Activated CD4-positive, alpha-beta T cell treated with anti-CD3 and anti-CD28 coated beads, Interleukin-2, amount 10 ng/mL, durations not matched to agents 7 days and 5 days (primary cell): ENCODE measurements at regions not wholly inside any gene's neighbourhood (a gene's known extent, or its start where the extent isn't known, plus 50 kb on each side); places are given as distances from the start of the nearest gene placed in this dataset.

ENCODE experiments used
- CTCF ChIA-PET: fragments of 350-600 bp; sonication (Branson Sonifier 250); formaldehyde crosslinking; loops from one replicate; lab custom pipeline; 2021; ENCODE audit warnings: antibody characterized with exemption; lab: Charles Lee
- POLR2A ChIA-PET: fragments of 350-600 bp; sonication (Branson Sonifier 250); formaldehyde crosslinking; loops from one replicate; lab custom pipeline; 2021; ENCODE audit warnings: antibody characterized with exemption; lab: Charles Lee
- DNase-seq: peaks from one replicate; pipeline ENCODE4 v3.0.0-alpha.2; 2020
- H3K27ac Mint-ChIP-seq: one replicate; pipeline ENCODE4 v1.8.0; 2021; ENCODE audit warnings: mild to moderate bottlenecking, moderate library complexity, mixed read lengths
- H3K27me3 Mint-ChIP-seq: one replicate; pipeline ENCODE4 v1.8.0; 2021; ENCODE audit warnings: mixed read lengths
- H3K36me3 Mint-ChIP-seq: one replicate; pipeline ENCODE4 v1.8.0; 2021; ENCODE audit warnings: low read depth, mixed read lengths
- H3K4me1 Mint-ChIP-seq: one replicate; pipeline ENCODE4 v1.8.0; 2021; ENCODE audit warnings: mixed read lengths
- H3K4me3 Mint-ChIP-seq: one replicate; pipeline ENCODE4 v1.8.0; 2021; ENCODE audit warnings: mild to moderate bottlenecking, moderate library complexity, mixed read lengths
- H3K9me3 Mint-ChIP-seq: one replicate; pipeline ENCODE4 v1.8.0; 2021; ENCODE audit warnings: mixed read lengths

GRCh38 chr1:88293691-88294190 is 390.3 kb upstream of the PKN2 start:
- Mint-ChIP-seq H3K36me3 (no peaks in the 10 kb centered on the region), H3K9me3 (no peaks in the 10 kb centered on the region), H3K4me3 (no peak overlapping the region), H3K4me1 (no peaks in the 10 kb centered on the region), H3K27me3 (no peaks in the 10 kb centered on the region), H3K27ac (no peak overlapping the region)
- CTCF ChIA-PET = no interaction called here
- POLR2A ChIA-PET = no interaction called here
- DNase-seq = no peak

GRCh38 chr1:88296227-88296626 is 387.8 kb upstream of the PKN2 start:
- H3K4me1 Mint-ChIP-seq = no peaks in the 10 kb centered on the region
- no peaks in the 10 kb centered on the region for H3K27me3 Mint-ChIP-seq
- POLR2A ChIA-PET = no interaction called here
- H3K9me3 Mint-ChIP-seq = no peaks in the 10 kb centered on the region
- no peak overlapping the region for H3K4me3 Mint-ChIP-seq
- no peak for DNase-seq
- CTCF ChIA-PET = no interaction called here
- H3K27ac Mint-ChIP-seq = no peak overlapping the region
- H3K36me3 Mint-ChIP-seq = no peaks in the 10 kb centered on the region

- no peaks in the 10 kb centered on the region for H3K4me1 Mint-ChIP-seq
- ChIA-PET CTCF (interaction anchor here (0.7 kb wide), 1 partner anchor 379 kb away, joined by 3 read pairs; no protein-coding TSS in a partner anchor), POLR2A (no interaction called here)
- H3K9me3 Mint-ChIP-seq = no peaks in the 10 kb centered on the region
- H3K27ac Mint-ChIP-seq = no peak overlapping the region
- DNase-seq = no peak
- no peak overlapping the region for H3K4me3 Mint-ChIP-seq
- H3K27me3 Mint-ChIP-seq = no peaks in the 10 kb centered on the region
- H3K36me3 Mint-ChIP-seq = no peaks in the 10 kb centered on the region
Measured at GRCh38 chr1:88296642-88297041, 387.4 kb upstream of the PKN2 start.

GRCh38 chr1:88298506-88298905 is 385.6 kb upstream of the PKN2 start:
- H3K4me1 Mint-ChIP-seq = no peaks in the 10 kb centered on the region
- no peak overlapping the region for H3K4me3 Mint-ChIP-seq
- no peaks in the 10 kb centered on the region for H3K9me3 Mint-ChIP-seq
- DNase-seq = no peak
- H3K36me3 Mint-ChIP-seq = no peaks in the 10 kb centered on the region
- ChIA-PET CTCF (no interaction called here), POLR2A (no interaction called here)
- no peak overlapping the region for H3K27ac Mint-ChIP-seq
- H3K27me3 Mint-ChIP-seq = no peaks in the 10 kb centered on the region

GRCh38 chr1:88300752-88301263 is 383.3 kb upstream of the PKN2 start:
- POLR2A ChIA-PET = no interaction called here

GRCh38 chr1:88302843-88303486 is 381.1 kb upstream of the PKN2 start:
- Mint-ChIP-seq H3K27ac (no peak overlapping the region), H3K27me3 (peaks cover 7% of the 10 kb centered on the region), H3K36me3 (no peaks in the 10 kb centered on the region), H3K4me3 (no peak overlapping the region), H3K9me3 (no peaks in the 10 kb centered on the region), H3K4me1 (no peaks in the 10 kb centered on the region)
- no peak for DNase-seq
- POLR2A ChIA-PET = no interaction called here
- CTCF ChIA-PET = no interaction called here

More at GRCh38 chr1:88300752-88301263, 383.3 kb upstream of the PKN2 start:
- Mint-ChIP-seq H3K27ac (no peak overlapping the region), H3K36me3 (no peaks in the 10 kb centered on the region), H3K4me3 (no peak overlapping the region), H3K4me1 (no peaks in the 10 kb centered on the region), H3K9me3 (no peaks in the 10 kb centered on the region), H3K27me3 (peaks cover 3% of the 10 kb centered on the region)
- CTCF ChIA-PET = no interaction called here
- no peak for DNase-seq

GRCh38 chr1:88311265-88311664 is 372.8 kb upstream of the PKN2 start:
- CTCF ChIA-PET = no interaction called here
- H3K9me3 Mint-ChIP-seq = no peaks in the 10 kb centered on the region
- no peaks in the 10 kb centered on the region for H3K27me3 Mint-ChIP-seq
- H3K4me3 Mint-ChIP-seq = no peak overlapping the region
- DNase-seq = no peak
- H3K27ac Mint-ChIP-seq = no peak overlapping the region
- no peaks in the 10 kb centered on the region for H3K4me1 Mint-ChIP-seq
- POLR2A ChIA-PET = no interaction called here
- no peaks in the 10 kb centered on the region for H3K36me3 Mint-ChIP-seq

GRCh38 chr1:88311907-88312306 is 372.2 kb upstream of the PKN2 start:
- CTCF ChIA-PET = no interaction called here
- POLR2A ChIA-PET = no interaction called here
- H3K27me3 Mint-ChIP-seq = no peaks in the 10 kb centered on the region
- H3K4me1 Mint-ChIP-seq = no peaks in the 10 kb centered on the region
- DNase-seq = no peak
- no peak overlapping the region for H3K4me3 Mint-ChIP-seq
- H3K36me3 Mint-ChIP-seq = no peaks in the 10 kb centered on the region
- H3K27ac Mint-ChIP-seq = no peak overlapping the region
- H3K9me3 Mint-ChIP-seq = no peaks in the 10 kb centered on the region

- POLR2A ChIA-PET = no interaction called here
- Mint-ChIP-seq H3K27me3 (peaks cover 10% of the 10 kb centered on the region), H3K4me3 (no peak overlapping the region), H3K9me3 (no peaks in the 10 kb centered on the region), H3K36me3 (no peaks in the 10 kb centered on the region), H3K27ac (no peak overlapping the region), H3K4me1 (no peaks in the 10 kb centered on the region)
- CTCF ChIA-PET = no interaction called here
- no peak for DNase-seq
Measured at GRCh38 chr1:88317396-88317795, 366.7 kb upstream of the PKN2 start.

- H3K4me1 Mint-ChIP-seq = no peaks in the 10 kb centered on the region
- H3K27ac Mint-ChIP-seq = no peak overlapping the region
- no peak for DNase-seq
- no peak overlapping the region for H3K4me3 Mint-ChIP-seq
- peaks cover 10% of the 10 kb centered on the region for H3K27me3 Mint-ChIP-seq
- ChIA-PET CTCF (no interaction called here), POLR2A (no interaction called here)
- no peaks in the 10 kb centered on the region for H3K9me3 Mint-ChIP-seq
- no peaks in the 10 kb centered on the region for H3K36me3 Mint-ChIP-seq
Measured at GRCh38 chr1:88318740-88319139, 365.3 kb upstream of the PKN2 start.

GRCh38 chr1:88320291-88320690 is 363.8 kb upstream of the PKN2 start:
- H3K27me3 Mint-ChIP-seq = peaks cover 10% of the 10 kb centered on the region
- POLR2A ChIA-PET = no interaction called here
- DNase-seq = no peak
- no peak overlapping the region for H3K4me3 Mint-ChIP-seq
- H3K27ac Mint-ChIP-seq = no peak overlapping the region
- no peaks in the 10 kb centered on the region for H3K4me1 Mint-ChIP-seq
- CTCF ChIA-PET = no interaction called here
- H3K9me3 Mint-ChIP-seq = no peaks in the 10 kb centered on the region
- H3K36me3 Mint-ChIP-seq = no peaks in the 10 kb centered on the region

GRCh38 chr1:88321706-88322105 is 362.4 kb upstream of the PKN2 start:
- POLR2A ChIA-PET = no interaction called here
- Mint-ChIP-seq H3K4me3 (no peak overlapping the region), H3K36me3 (no peaks in the 10 kb centered on the region)

GRCh38 chr1:88324899-88325298 is 359.2 kb upstream of the PKN2 start:
- no peak overlapping the region for H3K4me3 Mint-ChIP-seq
- no peaks in the 10 kb centered on the region for H3K9me3 Mint-ChIP-seq
- H3K36me3 Mint-ChIP-seq = no peaks in the 10 kb centered on the region
- H3K27ac Mint-ChIP-seq = no peak overlapping the region
- H3K27me3 Mint-ChIP-seq = peaks cover 10% of the 10 kb centered on the region
- H3K4me1 Mint-ChIP-seq = no peaks in the 10 kb centered on the region
- CTCF ChIA-PET = no interaction called here
- no peak for DNase-seq
- POLR2A ChIA-PET = no interaction called here

More at GRCh38 chr1:88321706-88322105, 362.4 kb upstream of the PKN2 start:
- no peak for DNase-seq
- Mint-ChIP-seq H3K27me3 (peaks cover 10% of the 10 kb centered on the region), H3K9me3 (no peaks in the 10 kb centered on the region), H3K4me1 (no peaks in the 10 kb centered on the region), H3K27ac (no peak overlapping the region)
- CTCF ChIA-PET = no interaction called here
